Natural killer cell (primary cell): ENCODE measurements at regions not wholly inside any gene's neighbourhood (a gene's known extent, or its start where the extent isn't known, plus 50 kb on each side); places are given as distances from the start of the nearest gene placed in this dataset.

Source experiments
- ATAC-seq, 3 donors: fragments of 150-1000 bp in 2 of 3; fragments of 200-7000 bp in 1 of 3; cut with Tn5 transposase; 1 replicate in 1 of 3; 2 replicates in 2 of 3; pipeline ENCODE4 v1.10.0; 2021; ENCODE audit warnings: mild to moderate bottlenecking in 2 of 3, moderate library complexity in 2 of 3
- DNase-seq, 2 donors: peaks; one replicate each; pipeline versions ENCODE4 v3.0.0 to v3.0.0-alpha.2; 2013 to 2021; ENCODE audit warnings: mixed read lengths in 1 of 2
- H3K27ac ChIP-seq: one replicate; pipeline ENCODE4 v1.5.1; 2013; ENCODE audit warnings: mild to moderate bottlenecking, low read length
- H3K27me3 ChIP-seq: one replicate; pipeline ENCODE4 v1.6.1; 2013; ENCODE audit warnings: low read length; ENCODE audit not compliant: control insufficient read depth, insufficient read depth
- H3K36me3 ChIP-seq: one replicate; pipeline ENCODE4 v1.6.1; 2013; ENCODE audit warnings: low read length; ENCODE audit not compliant: control insufficient read depth, insufficient read depth
- H3K4me1 ChIP-seq: one replicate; pipeline ENCODE4 v1.6.1; 2013; ENCODE audit warnings: low read length; ENCODE audit not compliant: control insufficient read depth, insufficient read depth
- H3K4me3 ChIP-seq: one replicate; pipeline ENCODE4 v1.5.1; 2013; ENCODE audit warnings: low read length
- H3K9me3 ChIP-seq: one replicate; pipeline ENCODE4 v1.6.1; 2013; ENCODE audit warnings: low read length; ENCODE audit not compliant: control insufficient read depth, insufficient read depth
- H3K27ac Mint-ChIP-seq, 2 donors: one replicate each; pipeline ENCODE4 v1.8.0; 2022; ENCODE audit warnings: mild to moderate bottlenecking in 2 of 2, mixed read lengths in 2 of 2, moderate library complexity in 1 of 2
- H3K27me3 Mint-ChIP-seq, 2 donors: one replicate each; pipeline ENCODE4 v1.8.0; 2022; ENCODE audit warnings: low read depth in 2 of 2, mixed read lengths in 2 of 2
- H3K36me3 Mint-ChIP-seq: one replicate; pipeline ENCODE4 v1.8.0; 2022; ENCODE audit warnings: mixed read lengths
- H3K4me1 Mint-ChIP-seq, 2 donors: one replicate each; pipeline ENCODE4 v1.8.0; 2022; ENCODE audit warnings: mixed read lengths in 2 of 2
- H3K4me3 Mint-ChIP-seq: one replicate; pipeline ENCODE4 v1.8.0; 2022; ENCODE audit warnings: mild to moderate bottlenecking, moderate library complexity, mixed read lengths
- H3K9me3 Mint-ChIP-seq, 2 donors: one replicate each; pipeline ENCODE4 v1.8.0; 2022; ENCODE audit warnings: mixed read lengths in 2 of 2
- WGBS: methylation state at CpG from one replicate; pipeline ENCODE4 v1.1.7; 2013; ENCODE audit warnings: missing lambda C conversion rate; ENCODE audit not compliant: insufficient coverage; 5-methylcytosine and 5-hydroxymethylcytosine counted together
- intact Hi-C: fragments of 100-400 bp; cut with micrococcal nuclease; formaldehyde crosslinking; loops from one replicate; pipeline ENCODE4 v1.14.2; 2022
- TF ChIP-seq, protein P1 (sequence below): fragments of 200-600 bp; IDR thresholded peaks from one replicate; pipeline ENCODE4 v1.8.0; 2022; ENCODE audit warnings: antibody characterized with exemption

DNA sequence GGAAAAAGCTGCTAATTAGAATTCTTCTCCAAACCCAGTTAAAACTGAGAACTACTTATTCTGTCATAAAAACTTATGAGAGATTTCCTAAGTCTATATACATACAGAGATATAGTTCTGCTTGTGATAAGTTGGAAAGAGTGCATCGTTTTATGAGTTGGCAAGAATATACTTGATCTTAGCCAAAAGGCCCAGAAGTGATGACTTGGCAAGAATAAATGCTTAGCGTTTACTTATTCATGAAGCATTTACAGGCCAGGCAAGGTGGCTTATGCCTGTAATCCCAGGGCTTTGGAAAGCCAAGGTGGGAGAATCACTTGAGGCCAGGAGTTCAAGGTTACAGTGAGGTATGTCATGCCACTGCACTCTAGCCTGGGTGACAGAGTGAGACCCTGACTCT lies 81.7 kb downstream of the CYB561 start:
- intact Hi-C loops = no loop called here

DNA sequence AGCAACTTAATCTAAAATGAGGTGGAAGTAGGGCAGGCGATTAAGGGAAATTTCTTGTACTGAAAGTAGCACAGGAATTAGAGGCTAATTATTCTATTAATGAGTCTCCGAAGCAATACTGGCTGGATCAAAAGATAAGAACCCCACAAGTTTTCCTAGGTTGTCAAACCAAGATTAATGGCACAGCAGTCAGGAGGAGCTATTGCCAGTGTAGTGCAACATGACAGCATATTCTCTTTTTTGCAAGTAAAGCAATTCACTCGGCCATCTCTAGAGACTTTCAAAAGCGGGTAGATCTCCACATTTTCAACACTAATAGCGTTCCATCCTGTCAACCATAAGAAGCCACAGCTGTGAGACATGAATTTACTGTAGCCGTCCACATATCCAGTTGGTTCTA lies 81.2 kb downstream of the CYB561 start:
- H3K27ac Mint-ChIP-seq = no peak overlapping the region
- Histone ChIP-seq H3K27me3 (no peaks in the 10 kb centered on the region), H3K9me3 (no peaks in the 10 kb centered on the region), H3K4me3 (no peak overlapping the region), H3K27ac (no peak overlapping the region), H3K36me3 (peaks cover 2% of the 10 kb centered on the region), H3K4me1 (no peaks in the 10 kb centered on the region)
- H3K4me1 Mint-ChIP-seq = no peaks in the 10 kb centered on the region
- H3K27me3 Mint-ChIP-seq = no peaks in the 10 kb centered on the region
- 88% methylated on average over 6 of the region's 6 CpGs for WGBS
- H3K4me3 Mint-ChIP-seq = no peak overlapping the region
- H3K36me3 Mint-ChIP-seq = no peaks in the 10 kb centered on the region
- ATAC-seq = no peak
- DNase-seq = no peak
- TF ChIP-seq, protein P1, sequence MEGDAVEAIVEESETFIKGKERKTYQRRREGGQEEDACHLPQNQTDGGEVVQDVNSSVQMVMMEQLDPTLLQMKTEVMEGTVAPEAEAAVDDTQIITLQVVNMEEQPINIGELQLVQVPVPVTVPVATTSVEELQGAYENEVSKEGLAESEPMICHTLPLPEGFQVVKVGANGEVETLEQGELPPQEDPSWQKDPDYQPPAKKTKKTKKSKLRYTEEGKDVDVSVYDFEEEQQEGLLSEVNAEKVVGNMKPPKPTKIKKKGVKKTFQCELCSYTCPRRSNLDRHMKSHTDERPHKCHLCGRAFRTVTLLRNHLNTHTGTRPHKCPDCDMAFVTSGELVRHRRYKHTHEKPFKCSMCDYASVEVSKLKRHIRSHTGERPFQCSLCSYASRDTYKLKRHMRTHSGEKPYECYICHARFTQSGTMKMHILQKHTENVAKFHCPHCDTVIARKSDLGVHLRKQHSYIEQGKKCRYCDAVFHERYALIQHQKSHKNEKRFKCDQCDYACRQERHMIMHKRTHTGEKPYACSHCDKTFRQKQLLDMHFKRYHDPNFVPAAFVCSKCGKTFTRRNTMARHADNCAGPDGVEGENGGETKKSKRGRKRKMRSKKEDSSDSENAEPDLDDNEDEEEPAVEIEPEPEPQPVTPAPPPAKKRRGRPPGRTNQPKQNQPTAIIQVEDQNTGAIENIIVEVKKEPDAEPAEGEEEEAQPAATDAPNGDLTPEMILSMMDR = no peak
- no peaks in the 10 kb centered on the region for H3K9me3 Mint-ChIP-seq
- intact Hi-C loops = no loop called here

More for the DNA sequence above, 81.7 kb downstream of the CYB561 start:
- TF ChIP-seq, protein P1 = no peak
- H3K4me3 ChIP-seq = no peak overlapping the region
- H3K9me3 ChIP-seq = no peaks in the 10 kb centered on the region
- no peaks in the 10 kb centered on the region for H3K4me1 ChIP-seq
- H3K27ac Mint-ChIP-seq = no peak overlapping the region
- ATAC-seq (no peak), DNase-seq (no peak)
- no peaks in the 10 kb centered on the region for H3K27me3 ChIP-seq
- H3K27ac ChIP-seq = no peak overlapping the region
- no peaks in the 10 kb centered on the region for H3K27me3 Mint-ChIP-seq
- peaks cover 2% of the 10 kb centered on the region for H3K36me3 ChIP-seq
- no peaks in the 10 kb centered on the region for H3K9me3 Mint-ChIP-seq
- H3K4me1 Mint-ChIP-seq = no peaks in the 10 kb centered on the region
- H3K4me3 Mint-ChIP-seq = no peak overlapping the region
- no peaks in the 10 kb centered on the region for H3K36me3 Mint-ChIP-seq
- WGBS = 89% methylated on average over 2 of the region's 2 CpGs

DNA sequence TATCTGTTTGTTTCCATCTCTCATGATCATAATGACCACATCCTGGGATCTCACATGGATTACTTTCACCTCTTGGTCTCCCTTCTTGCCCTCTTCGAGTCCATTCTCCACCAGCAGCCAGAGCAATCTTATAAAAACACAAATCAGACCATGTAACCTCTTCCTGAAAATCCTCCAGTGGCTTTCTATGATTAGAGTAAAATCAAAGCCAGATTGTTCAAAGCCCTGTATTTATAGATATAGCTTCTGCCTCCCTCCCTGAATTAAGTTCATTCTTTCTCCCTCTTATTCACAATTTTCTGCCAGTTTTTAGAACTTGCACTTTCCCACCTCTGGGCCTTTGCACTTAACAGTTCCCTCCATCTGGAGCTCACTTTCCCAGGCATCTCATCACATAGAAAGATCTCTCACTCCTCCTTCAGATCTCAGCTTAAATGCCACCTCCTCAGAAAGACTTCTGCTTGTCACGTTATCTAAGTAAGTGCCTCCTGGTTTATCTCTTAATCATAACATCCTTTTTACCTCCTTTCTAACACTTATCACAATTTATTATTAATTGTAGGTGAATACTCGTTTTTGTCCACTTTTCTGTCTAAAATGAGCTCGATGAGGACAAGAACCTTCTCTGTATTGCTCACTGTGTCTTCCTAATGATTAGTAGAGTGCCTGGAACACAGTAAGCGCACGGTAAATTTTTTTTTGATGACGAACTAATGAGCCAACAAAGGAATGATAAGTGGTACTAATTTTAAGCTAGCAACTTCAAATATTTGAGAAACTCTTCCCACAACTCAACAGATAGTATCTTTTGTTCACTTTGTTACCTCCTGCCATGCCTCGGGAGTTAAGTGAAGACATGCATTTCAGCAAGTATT lies 80.5 kb downstream of the CYB561 start:
- no peaks in the 10 kb centered on the region for H3K4me1 Mint-ChIP-seq
- H3K4me1 ChIP-seq = no peaks in the 10 kb centered on the region
- peaks cover 2% of the 10 kb centered on the region for H3K36me3 ChIP-seq
- 89% methylated on average over 7 of the region's 8 CpGs for WGBS
- H3K9me3 ChIP-seq = no peaks in the 10 kb centered on the region
- H3K4me3 ChIP-seq = no peak overlapping the region
- H3K36me3 Mint-ChIP-seq = no peaks in the 10 kb centered on the region
- no peaks in the 10 kb centered on the region for H3K27me3 Mint-ChIP-seq
- ATAC-seq = no peak
- no peak overlapping the region for H3K27ac Mint-ChIP-seq
- no peak for DNase-seq
- no peak overlapping the region for H3K27ac ChIP-seq
- H3K9me3 Mint-ChIP-seq = no peaks in the 10 kb centered on the region
- TF ChIP-seq, protein P1 = no peak
- no peak overlapping the region for H3K4me3 Mint-ChIP-seq
- no peaks in the 10 kb centered on the region for H3K27me3 ChIP-seq
- intact Hi-C loops = no loop called here

DNA sequence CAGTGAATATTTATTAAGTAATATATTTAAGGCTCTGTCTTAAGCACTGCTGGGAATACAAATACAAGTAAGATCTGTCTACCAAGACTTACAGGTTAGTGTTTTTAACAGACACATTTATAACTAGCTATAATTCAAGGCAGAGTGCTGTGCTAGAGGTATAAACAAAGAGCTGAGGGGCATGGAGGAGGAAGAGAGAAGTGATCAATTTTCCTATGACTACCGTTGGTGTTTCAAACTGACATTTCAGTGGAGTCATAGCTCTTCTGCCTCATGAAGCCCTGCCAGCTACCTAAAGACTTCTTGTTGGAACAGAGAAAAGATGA lies 79.9 kb downstream of the CYB561 start:
- Histone ChIP-seq H3K27ac (no peak overlapping the region), H3K27me3 (no peaks in the 10 kb centered on the region), H3K4me1 (no peaks in the 10 kb centered on the region), H3K4me3 (no peak overlapping the region), H3K9me3 (no peaks in the 10 kb centered on the region), H3K36me3 (peaks cover 2% of the 10 kb centered on the region)
- Mint-ChIP-seq H3K4me3 (no peak overlapping the region), H3K9me3 (no peaks in the 10 kb centered on the region), H3K27ac (no peak overlapping the region), H3K27me3 (no peaks in the 10 kb centered on the region), H3K4me1 (no peaks in the 10 kb centered on the region), H3K36me3 (no peaks in the 10 kb centered on the region)
- 67% methylated on average over 1 of the region's 1 CpG for WGBS
- ATAC-seq (no peak), DNase-seq (no peak)
- TF ChIP-seq, protein P1 = no peak
- intact Hi-C loops = no loop called here
